ENCODE measurements at regions not wholly inside any gene's neighbourhood (a gene's known extent, or its start where the extent isn't known, plus 50 kb on each side); places are given as distances from the start of the nearest gene placed in this dataset.
"Not testable (repeated sequence)": the region's sequence is repeated elsewhere in the genome, so short reads cannot be mapped to it uniquely, and the experiment has no call there.

- DNase-seq (ENCODE audit: low spot score): no peak
These were observed 54.6 kb downstream of the DKK1 start for GRCh38 chr10:52368725-52369124.

- not testable (repeated sequence) for DNase-seq (ENCODE audit: low spot score)
These were observed 60.1 kb downstream of the DKK1 start for GRCh38 chr10:52374207-52374606.

- no peak for DNase-seq (ENCODE audit: low spot score)
These were observed 62.7 kb downstream of the DKK1 start for GRCh38 chr10:52376694-52377354.

GRCh38 chr10:52378124-52378523 is 64.0 kb downstream of the DKK1 start:
- DNase-seq (ENCODE audit: low spot score): no peak

GRCh38 chr10:52379287-52379686 is 65.2 kb downstream of the DKK1 start:
- DNase-seq (ENCODE audit: low spot score): no peak

GRCh38 chr10:52383088-52383487 is 69.0 kb downstream of the DKK1 start:
- no peak for DNase-seq (ENCODE audit: low spot score)

GRCh38 chr10:52387744-52388143 is 73.7 kb downstream of the DKK1 start:
- DNase-seq (ENCODE audit: low spot score): no peak

GRCh38 chr10:52390388-52390787 is 76.3 kb downstream of the DKK1 start:
- no peak for DNase-seq (ENCODE audit: low spot score)

GRCh38 chr10:52391927-52392602 is 78.0 kb downstream of the DKK1 start:
- no peak for DNase-seq (ENCODE audit: low spot score)

- no peak for DNase-seq (ENCODE audit: low spot score)
These were observed 80.2 kb downstream of the DKK1 start for GRCh38 chr10:52394246-52394645.

- no peak for DNase-seq (ENCODE audit: low spot score)
These were observed 86.5 kb downstream of the DKK1 start for GRCh38 chr10:52400562-52400961.

GRCh38 chr10:52403801-52404200 is 89.7 kb downstream of the DKK1 start:
- DNase-seq (ENCODE audit: low spot score): not testable (repeated sequence)

GRCh38 chr10:52409195-52409594 is 95.1 kb downstream of the DKK1 start:
- DNase-seq (ENCODE audit: low spot score): no peak

- DNase-seq (ENCODE audit: low spot score): no peak
These were observed 95.8 kb downstream of the DKK1 start for GRCh38 chr10:52409928-52410327.

GRCh38 chr10:52410916-52411315 is 96.8 kb downstream of the DKK1 start:
- DNase-seq (ENCODE audit: low spot score): no peak

GRCh38 chr10:52419281-52419680 is 105.2 kb downstream of the DKK1 start:
- DNase-seq (ENCODE audit: low spot score): no peak

GRCh38 chr10:52420656-52421055 is 106.6 kb downstream of the DKK1 start:
- DNase-seq (ENCODE audit: low spot score): no peak

GRCh38 chr10:52423369-52423768 is 109.3 kb downstream of the DKK1 start:
- DNase-seq (ENCODE audit: low spot score): no peak

- no peak for DNase-seq (ENCODE audit: low spot score)
These were observed 110.3 kb downstream of the DKK1 start for GRCh38 chr10:52424341-52424740.

GRCh38 chr10:52434734-52435133 is 120.7 kb downstream of the DKK1 start:
- no peak for DNase-seq (ENCODE audit: low spot score)

GRCh38 chr10:52436664-52437063 is 122.6 kb downstream of the DKK1 start:
- no peak for DNase-seq (ENCODE audit: low spot score)

GRCh38 chr10:52437205-52437646 is 123.1 kb downstream of the DKK1 start:
- DNase-seq (ENCODE audit: low spot score): no peak

GRCh38 chr10:52438119-52438518 is 124.0 kb downstream of the DKK1 start:
- no peak for DNase-seq (ENCODE audit: low spot score)
